Colonic mucosa (tissue), 4 donors: ENCODE measurements at regions not wholly inside any gene's neighbourhood (a gene's known extent, or its start where the extent isn't known, plus 50 kb on each side); places are given as distances from the start of the nearest gene placed in this dataset.

Experiments
- DNase-seq: peaks from one replicate; pipeline ENCODE4 v3.0.0-alpha.2; 2020
- H3K27ac ChIP-seq: fragments of 200-600 bp; one replicate; pipeline ENCODE4 v1.8.0; 2021
- H3K27me3 ChIP-seq: fragments of 200-600 bp; one replicate; pipeline ENCODE4 v1.8.0; 2021
- H3K36me3 ChIP-seq: fragments of 200-600 bp; one replicate; pipeline ENCODE4 v1.8.0; 2021
- H3K4me1 ChIP-seq: fragments of 200-600 bp; one replicate; pipeline ENCODE4 v1.8.0; 2021; ENCODE audit warnings: mild to moderate bottlenecking
- H3K4me3 ChIP-seq: fragments of 200-600 bp; one replicate; pipeline ENCODE4 v1.8.0; 2021
- H3K9ac ChIP-seq, 2 donors: one replicate each; pipeline ENCODE4 v1.7.0; 2013; ENCODE audit warnings: control low read depth in 2 of 2, low read depth in 2 of 2, low read length in 2 of 2
- H3K9me3 ChIP-seq: fragments of 200-600 bp; one replicate; pipeline ENCODE4 v1.8.0; 2021
- intact Hi-C: fragments of 100-400 bp; cut with DNase I; formaldehyde crosslinking; loops from one replicate; pipeline ENCODE4 v1.14.1; 2022
- TF ChIP-seq, protein P1 (sequence below): fragments of 200-600 bp; IDR thresholded peaks from one replicate; pipeline ENCODE4 v1.8.0; 2022; ENCODE audit warnings: antibody characterized with exemption, mild to moderate bottlenecking
- donor health status: healthy.
- donor health status: DM: no; HTN: no; CAD: no.
- donor health status: DM: no; HTN: no; CAD: no.

- Histone ChIP-seq H3K9me3 (no peaks in the 10 kb centered on the region), H3K27me3 (no peaks in the 10 kb centered on the region), H3K27ac (no peak overlapping the region), H3K4me3 (no peak overlapping the region), H3K36me3 (no peaks in the 10 kb centered on the region), H3K4me1 (no peaks in the 10 kb centered on the region), H3K9ac (no peak overlapping the region)
- TF ChIP-seq, protein P1, sequence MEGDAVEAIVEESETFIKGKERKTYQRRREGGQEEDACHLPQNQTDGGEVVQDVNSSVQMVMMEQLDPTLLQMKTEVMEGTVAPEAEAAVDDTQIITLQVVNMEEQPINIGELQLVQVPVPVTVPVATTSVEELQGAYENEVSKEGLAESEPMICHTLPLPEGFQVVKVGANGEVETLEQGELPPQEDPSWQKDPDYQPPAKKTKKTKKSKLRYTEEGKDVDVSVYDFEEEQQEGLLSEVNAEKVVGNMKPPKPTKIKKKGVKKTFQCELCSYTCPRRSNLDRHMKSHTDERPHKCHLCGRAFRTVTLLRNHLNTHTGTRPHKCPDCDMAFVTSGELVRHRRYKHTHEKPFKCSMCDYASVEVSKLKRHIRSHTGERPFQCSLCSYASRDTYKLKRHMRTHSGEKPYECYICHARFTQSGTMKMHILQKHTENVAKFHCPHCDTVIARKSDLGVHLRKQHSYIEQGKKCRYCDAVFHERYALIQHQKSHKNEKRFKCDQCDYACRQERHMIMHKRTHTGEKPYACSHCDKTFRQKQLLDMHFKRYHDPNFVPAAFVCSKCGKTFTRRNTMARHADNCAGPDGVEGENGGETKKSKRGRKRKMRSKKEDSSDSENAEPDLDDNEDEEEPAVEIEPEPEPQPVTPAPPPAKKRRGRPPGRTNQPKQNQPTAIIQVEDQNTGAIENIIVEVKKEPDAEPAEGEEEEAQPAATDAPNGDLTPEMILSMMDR: no peak
- intact Hi-C loops: no loop called here
- no peak for DNase-seq
Measured at GRCh38 chr2:14552818-14553217, 79.7 kb upstream of the LRATD1 start.

GRCh38 chr2:14554849-14555545 is 77.5 kb upstream of the LRATD1 start:
- Histone ChIP-seq H3K27ac (peak overlapping the region; percentile 81), H3K36me3 (no peaks in the 10 kb centered on the region), H3K9ac (peak overlapping the region in 1 of 2 donors; percentile 3), H3K9me3 (no peaks in the 10 kb centered on the region), H3K4me1 (no peaks in the 10 kb centered on the region), H3K4me3 (no peak overlapping the region), H3K27me3 (no peaks in the 10 kb centered on the region)
- TF ChIP-seq, protein P1: no peak
- intact Hi-C loops: loop anchor here (5.0 kb wide), 1 partner anchor 77 kb away; the partner anchor contains the start of gene LRATD1
- DNase-seq: peak; percentile 73

DNA sequence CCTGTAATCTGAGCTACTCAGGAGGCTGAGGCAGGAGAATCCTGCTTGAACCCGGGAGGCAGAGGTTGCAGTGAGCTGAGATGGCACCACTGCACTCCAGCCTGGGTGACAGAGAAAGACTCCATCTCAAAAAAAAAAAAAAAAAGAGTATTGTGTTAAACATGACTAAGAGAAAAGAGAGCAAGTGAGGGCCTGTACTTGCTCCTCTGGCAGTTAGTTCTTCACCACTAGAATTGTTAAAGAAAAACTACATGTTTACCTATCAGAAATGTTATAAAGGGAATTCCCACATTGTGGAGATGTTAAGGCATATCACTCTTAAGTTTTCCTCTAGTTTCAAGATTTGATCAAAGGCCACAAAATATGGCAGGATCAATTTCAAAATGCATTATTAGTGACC is 75.4 kb upstream of the LRATD1 start:
- Histone ChIP-seq H3K27me3 (no peaks in the 10 kb centered on the region), H3K9ac (peak overlapping the region in 1 of 2 donors; percentile 36), H3K4me1 (no peaks in the 10 kb centered on the region), H3K4me3 (no peak overlapping the region), H3K36me3 (no peaks in the 10 kb centered on the region), H3K9me3 (no peaks in the 10 kb centered on the region), H3K27ac (peak overlapping the region; percentile 81)
- intact Hi-C loops: loop anchor here (5.0 kb wide), 1 partner anchor 75 kb away; the partner anchor contains the start of gene LRATD1
- no peak for DNase-seq
- TF ChIP-seq, protein P1: no peak

DNA sequence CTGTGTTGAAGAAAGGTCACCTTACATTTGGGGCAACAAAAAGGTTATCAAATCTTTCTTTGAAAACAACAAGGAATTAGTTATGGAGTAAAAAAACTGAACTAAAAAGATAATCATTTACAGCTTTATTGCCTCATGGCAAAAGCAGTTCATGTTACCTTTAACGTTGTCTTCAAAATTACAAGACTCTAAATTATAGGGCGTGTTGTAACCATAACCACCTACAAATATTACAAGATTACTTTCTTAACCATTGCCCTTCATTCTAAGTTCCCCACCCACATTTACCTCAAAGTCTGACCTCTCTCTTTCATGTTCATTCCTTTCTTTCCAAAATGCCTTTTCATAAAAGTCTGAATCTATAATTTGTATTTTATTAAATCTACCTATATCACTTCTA is 74.6 kb upstream of the LRATD1 start:
- TF ChIP-seq, protein P1: no peak
- H3K9ac ChIP-seq: peak overlapping the region in 1 of 2 donors; percentile 58
- no peak for DNase-seq
- H3K36me3 ChIP-seq: no peaks in the 10 kb centered on the region
- H3K9me3 ChIP-seq: no peaks in the 10 kb centered on the region
- no peaks in the 10 kb centered on the region for H3K4me1 ChIP-seq
- peak overlapping the region; percentile 81 for H3K27ac ChIP-seq
- intact Hi-C loops: loop anchor here (5.0 kb wide), 1 partner anchor 74 kb away; the partner anchor contains the start of gene LRATD1
- no peak overlapping the region for H3K4me3 ChIP-seq
- H3K27me3 ChIP-seq: no peaks in the 10 kb centered on the region

GRCh38 chr2:14558335-14558919 is 74.1 kb upstream of the LRATD1 start:
- H3K27ac ChIP-seq: peak overlapping the region; percentile 81
- TF ChIP-seq, protein P1: no peak
- no peaks in the 10 kb centered on the region for H3K4me1 ChIP-seq
- no peak overlapping the region for H3K4me3 ChIP-seq
- no peak for DNase-seq
- intact Hi-C loops: loop anchor here (5.0 kb wide), 1 partner anchor 74 kb away; the partner anchor contains the start of gene LRATD1
- no peaks in the 10 kb centered on the region for H3K27me3 ChIP-seq
- no peaks in the 10 kb centered on the region for H3K36me3 ChIP-seq
- H3K9me3 ChIP-seq: no peaks in the 10 kb centered on the region
- H3K9ac ChIP-seq: peak overlapping the region in 1 of 2 donors; percentile 58
